SIG-M5 treated with dmso at 0.1 percent for 504 hours (cell line): ENCODE measurements at regions not wholly inside any gene's neighbourhood (a gene's known extent, or its start where the extent isn't known, plus 50 kb on each side); places are given as distances from the start of the nearest gene placed in this dataset.
"Not testable (repeated sequence)": the region's sequence is repeated elsewhere in the genome, so short reads cannot be mapped to it uniquely, and the experiment has no call there.

ENCODE experiments used
- DNase-seq: peaks from one replicate; lab custom pipeline; 2025; ENCODE audit not compliant: unreplicated experiment; lab: John Stamatoyannopoulos, UW

GRCh38 chr1:94304553-94304952 lies 67.2 kb upstream of the ARHGAP29 start:
- DNase-seq: no peak

- no peak for DNase-seq
Measured at GRCh38 chr1:94303005-94303404, 65.6 kb upstream of the ARHGAP29 start.

GRCh38 chr1:94302497-94302896 lies 65.1 kb upstream of the ARHGAP29 start:
- DNase-seq: no peak

- DNase-seq: no peak
Measured at GRCh38 chr1:94301186-94301585, 63.8 kb upstream of the ARHGAP29 start.

- DNase-seq: no peak
Measured at GRCh38 chr1:94300731-94301130, 63.3 kb upstream of the ARHGAP29 start.

GRCh38 chr1:94299627-94300553 lies 62.5 kb upstream of the ARHGAP29 start:
- DNase-seq: no peak

GRCh38 chr1:94298861-94299260 lies 61.5 kb upstream of the ARHGAP29 start:
- no peak for DNase-seq

GRCh38 chr1:94296018-94296417 lies 58.6 kb upstream of the ARHGAP29 start:
- no peak for DNase-seq

GRCh38 chr1:94292978-94293377 lies 55.6 kb upstream of the ARHGAP29 start:
- not testable (repeated sequence) for DNase-seq

GRCh38 chr1:94289244-94289643 lies 51.9 kb upstream of the ARHGAP29 start:
- not testable (repeated sequence) for DNase-seq
